H1 (cell line): ENCODE measurements at regions not wholly inside any gene's neighbourhood (a gene's known extent, or its start where the extent isn't known, plus 50 kb on each side); places are given as distances from the start of the nearest gene placed in this dataset.

Experiments
- CTCF ChIA-PET: fragments of 300-600 bp; sonication (Branson Sonifier 250); formaldehyde crosslinking; loops from one replicate; lab custom pipeline; 2021; ENCODE audit not compliant: partially characterized antibody; lab: Charles Lee
- POLR2A ChIA-PET: fragments of 300-600 bp; sonication (Branson Sonifier 250); formaldehyde crosslinking; loops from one replicate; lab custom pipeline; 2021; ENCODE audit warnings: inconsistent platforms; ENCODE audit not compliant: partially characterized antibody; lab: Charles Lee
- DNase-seq, 2 experiments: peaks; one replicate each; pipeline versions ENCODE4 v3.0.0 to v3.0.0-alpha.2; 2010 to 2022; ENCODE audit warnings: low spot score in 2 of 2, low read depth in 1 of 2, mixed read lengths in 1 of 2
- FAIRE-seq: peaks from 2 replicates; lab custom pipeline; 2011; peaks lifted over from hg19 to GRCh38; lab: Jason Lieb, UNC
- H2AFZ ChIP-seq: 2 replicates; pipeline ENCODE4 v1.8.1; 2012; ENCODE audit warnings: low read length, inconsistent platforms
- H2AK5ac ChIP-seq: 2 replicates; pipeline ENCODE4 v1.6.1; 2013; ENCODE audit warnings: low read depth, low read length
- H2BK120ac ChIP-seq: replicated peaks from 2 replicates; pipeline ENCODE3; 2013; ENCODE audit warnings: low read depth, low read length, inconsistent platforms
- H2BK12ac ChIP-seq: 2 replicates; pipeline ENCODE4 v1.6.1; 2013; ENCODE audit warnings: low read depth, low read length
- H2BK15ac ChIP-seq: 2 replicates; pipeline ENCODE4 v1.6.1; 2013; ENCODE audit warnings: low read length
- H2BK20ac ChIP-seq: 2 replicates; pipeline ENCODE4 v1.6.1; 2013; ENCODE audit warnings: low read length
- H2BK5ac ChIP-seq: 2 replicates; pipeline ENCODE4 v1.6.1; 2013; ENCODE audit warnings: low read depth, low read length
- H3K14ac ChIP-seq: 2 replicates; pipeline ENCODE4 v1.6.1; 2013; ENCODE audit warnings: inconsistent platforms; ENCODE audit not compliant: insufficient read length
- H3K18ac ChIP-seq: 2 replicates; pipeline ENCODE4 v1.6.1; 2013; ENCODE audit warnings: low read length; ENCODE audit errors: extremely low read depth
- H3K23ac ChIP-seq: 2 replicates; pipeline ENCODE4 v1.6.1; 2013; ENCODE audit warnings: inconsistent platforms; ENCODE audit not compliant: insufficient read length
- H3K23me2 ChIP-seq: 2 replicates; pipeline ENCODE4 v1.6.1; 2013; ENCODE audit warnings: low read depth, low read length
- H3K27ac ChIP-seq: 2 replicates; pipeline ENCODE4 v1.6.1; 2011; ENCODE audit warnings: low read depth, low read length, inconsistent platforms
- H3K27me3 ChIP-seq, 4 experiments: replicated peaks in 1 of 4; 1 replicate in 1 of 4; 2 replicates in 3 of 4; pipeline versions ENCODE4 v1.6.1 to v1.8.1; 2011 to 2013; ENCODE audit warnings: low read length in 3 of 4, mild to moderate bottlenecking in 3 of 4, inconsistent platforms in 2 of 4, mixed read lengths in 2 of 4, moderate library complexity in 1 of 4; ENCODE audit not compliant: control insufficient read depth in 3 of 4, insufficient read depth in 3 of 4; ENCODE audit errors: extremely low read depth in 1 of 4
- H3K36me3 ChIP-seq, 4 experiments: 2 replicates each; pipeline versions ENCODE4 v1.6.1 to v1.8.1; 2011 to 2013; ENCODE audit warnings: mild to moderate bottlenecking in 4 of 4, low read length in 3 of 4, moderate library complexity in 2 of 4, control low read depth in 1 of 4, inconsistent platforms in 1 of 4; ENCODE audit not compliant: insufficient read depth in 4 of 4, control insufficient read depth in 2 of 4
- H3K4ac ChIP-seq: replicated peaks from 2 replicates; pipeline ENCODE3; 2013; ENCODE audit warnings: low read length, low read depth, mixed read lengths, inconsistent platforms; ENCODE audit not compliant: insufficient read length
- H3K4me1 ChIP-seq, 4 experiments: replicated peaks in 1 of 4; 1 replicate in 1 of 4; 2 replicates in 3 of 4; pipeline versions ENCODE4 v1.6.1 to v1.8.1; 2011 to 2013; ENCODE audit warnings: low read length in 3 of 4, inconsistent platforms in 2 of 4, mixed read lengths in 1 of 4; ENCODE audit not compliant: insufficient read depth in 4 of 4, control insufficient read depth in 3 of 4
- H3K4me2 ChIP-seq, 2 experiments: 2 replicates each; pipeline versions ENCODE4 v1.6.1 to v1.8.1; 2011 to 2013; ENCODE audit warnings: low read depth in 2 of 2, low read length in 2 of 2, control low read depth in 1 of 2, inconsistent platforms in 1 of 2, mild to moderate bottlenecking in 1 of 2; ENCODE audit not compliant: insufficient read depth in 1 of 2
- H3K4me3 ChIP-seq, 4 experiments: fragments of 200-600, 300-600 bp in 1 of 4; sonication (generic), shearing (Covaris generic), sonication (Bioruptor Twin) in 1 of 4; 2 replicates each; pipeline versions ENCODE4 v1.5.1 to v1.8.1; 2011 to 2016; ENCODE audit warnings: low read length in 4 of 4, low read depth in 3 of 4, control low read depth in 2 of 4, inconsistent platforms in 2 of 4, mild to moderate bottlenecking in 2 of 4, mixed read lengths in 1 of 4, moderate library complexity in 1 of 4; ENCODE audit not compliant: insufficient read depth in 2 of 4; ENCODE audit errors: extremely low read depth in 1 of 4
- H3K56ac ChIP-seq: replicated peaks from 2 replicates; pipeline ENCODE3; 2013; ENCODE audit warnings: low read depth, mild to moderate bottlenecking, mixed read lengths, low read length, inconsistent platforms; ENCODE audit not compliant: insufficient read length
- H3K79me1 ChIP-seq: 2 replicates; pipeline ENCODE4 v1.6.1; 2013; ENCODE audit warnings: low read depth, low read length, control low read depth
- H3K79me2 ChIP-seq, 2 experiments: 2 replicates each; pipeline versions ENCODE4 v1.6.1 to v1.8.1; 2012 to 2013; ENCODE audit warnings: low read length in 2 of 2, mild to moderate bottlenecking in 2 of 2, inconsistent platforms in 1 of 2; ENCODE audit not compliant: insufficient read depth in 2 of 2, control insufficient read depth in 1 of 2
- H3K9ac ChIP-seq, 4 experiments: replicated peaks in 1 of 4; 1 replicate in 1 of 4; 2 replicates in 3 of 4; pipeline versions ENCODE4 v1.6.1 to v1.8.1; 2011 to 2013; ENCODE audit warnings: low read depth in 3 of 4, low read length in 3 of 4, control low read depth in 2 of 4, mild to moderate bottlenecking in 2 of 4, moderate library complexity in 2 of 4, inconsistent platforms in 1 of 4; ENCODE audit errors: extremely low read depth in 1 of 4
- H3K9me3 ChIP-seq, 2 experiments: 2 replicates each; pipeline versions ENCODE4 v1.6.1 to v1.8.1; 2012 to 2013; ENCODE audit warnings: mild to moderate bottlenecking in 2 of 2, moderate library complexity in 2 of 2, control low read depth in 1 of 2, inconsistent platforms in 1 of 2, low read depth in 1 of 2, low read length in 1 of 2, mixed read lengths in 1 of 2; ENCODE audit not compliant: insufficient read depth in 2 of 2
- H4K20me1 ChIP-seq, 2 experiments: replicated peaks in 1 of 2; 2 replicates each; pipeline versions ENCODE3 to v1.8.1; 2011 to 2013; ENCODE audit warnings: inconsistent platforms in 2 of 2, low read length in 2 of 2, mild to moderate bottlenecking in 1 of 2; ENCODE audit not compliant: insufficient read depth in 2 of 2, control insufficient read depth in 1 of 2
- H4K5ac ChIP-seq: 2 replicates; pipeline ENCODE4 v1.6.1; 2013; ENCODE audit warnings: low read length, low read depth, mixed read lengths, inconsistent platforms; ENCODE audit not compliant: insufficient read length
- H4K8ac ChIP-seq: 2 replicates; pipeline ENCODE4 v1.8.0; 2013; ENCODE audit warnings: mild to moderate bottlenecking, moderate library complexity, low read length, inconsistent platforms; ENCODE audit not compliant: insufficient read depth; ENCODE audit errors: extremely low read depth
- H4K91ac ChIP-seq: replicated peaks from 2 replicates; pipeline ENCODE3; 2013; ENCODE audit warnings: low read length, mixed read lengths, inconsistent platforms; ENCODE audit not compliant: insufficient read length
- ASH2L ChIP-seq: fragments of 200-600, 300-600 bp; sonication (generic); IDR thresholded peaks from one replicate; pipeline ENCODE4 v1.7.1; 2017; ENCODE audit warnings: low read length
- CBX8 ChIP-seq: fragments of 300-800, 300-1000 bp; sonication (generic); IDR thresholded peaks from 2 replicates; pipeline ENCODE4 v1.7.1; 2016; ENCODE audit warnings: low read depth, low read length, borderline replicate concordance
- FOSL1 ChIP-seq: IDR thresholded peaks from 2 replicates; pipeline ENCODE4 v1.6.1; 2011; ENCODE audit warnings: mild to moderate bottlenecking, low read depth, low read length, moderate library complexity; ENCODE audit not compliant: insufficient read depth
- GTF2F1 ChIP-seq: IDR thresholded peaks from 2 replicates; pipeline ENCODE4 v1.6.1; 2012; ENCODE audit warnings: low read depth, low read length, improper control_type of control experiment, borderline replicate concordance
- PHF8 ChIP-seq: fragments of 200-600 bp; sonication (generic); conservative IDR thresholded peaks from 2 replicates; pipeline ENCODE4 v1.7.1; 2012; ENCODE audit warnings: low read depth, mild to moderate bottlenecking, inconsistent platforms, low read length, moderate library complexity
- POLR2A ChIP-seq, 2 experiments: IDR thresholded peaks; 1 replicate in 1 of 2; 2 replicates in 1 of 2; pipeline ENCODE4 v1.6.1; 2011; ENCODE audit warnings: low read depth in 2 of 2, low read length in 2 of 2, mild to moderate bottlenecking in 2 of 2; ENCODE audit errors: control extremely low read depth in 1 of 2
- POLR2AphosphoS5 ChIP-seq: IDR thresholded peaks from 2 replicates; pipeline ENCODE4 v1.6.1; 2011; ENCODE audit warnings: low read depth, low read length
- SAP30 ChIP-seq: fragments of 300-600 bp; sonication (generic); IDR thresholded peaks from 2 replicates; pipeline ENCODE4 v1.7.1; 2012; ENCODE audit warnings: low read length, moderate library complexity, mild to moderate bottlenecking, inconsistent platforms; ENCODE audit not compliant: insufficient read depth, insufficient replicate concordance
- TBP ChIP-seq: IDR thresholded peaks from 2 replicates; pipeline ENCODE4 v1.6.1; 2011; ENCODE audit warnings: low read depth, low read length, improper control_type of control experiment

DNA sequence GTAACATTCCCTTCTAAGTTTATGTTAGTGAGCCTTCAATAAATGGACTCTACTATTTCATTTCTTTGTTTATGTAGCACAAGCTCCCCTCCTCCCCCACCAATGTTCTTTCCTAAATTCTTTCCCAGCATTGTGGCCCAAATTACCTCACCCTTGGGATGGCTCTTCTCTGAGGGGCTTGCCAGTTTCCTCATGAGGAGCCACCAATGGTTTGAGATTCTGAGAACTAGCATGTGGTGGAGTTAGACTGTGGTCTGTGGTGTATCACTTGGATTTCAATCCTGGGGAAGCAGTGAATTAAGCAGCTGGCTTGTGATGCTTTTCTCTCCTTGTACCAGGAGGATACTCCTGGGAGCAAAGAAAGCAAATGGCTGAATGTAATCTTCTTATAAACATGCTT, 50.0 kb upstream of the NPHP3 start:
- H3K9me3 ChIP-seq: no peaks in the 10 kb centered on the region
- no peak overlapping the region for H3K4ac ChIP-seq
- H3K79me1 ChIP-seq: no peaks in the 10 kb centered on the region
- no peaks in the 10 kb centered on the region for H3K79me2 ChIP-seq
- H2AK5ac ChIP-seq: no peak overlapping the region
- H2AFZ ChIP-seq: no peak overlapping the region
- no peak overlapping the region for H3K14ac ChIP-seq
- TF ChIP-seq PHF8 (no peak), CBX8 (no peak), POLR2AphosphoS5 (no peak), TBP (no peak), POLR2A (IDR thresholded peaks at IDR 0.05; ENCODE audit: control extremely low read depth in 1 of 2, low read depth in 2 of 2, low read length in 2 of 2) (no peak), ASH2L (no peak), FOSL1 (no peak), GTF2F1 (no peak), SAP30 (no peak)
- H4K8ac ChIP-seq: no peak overlapping the region
- no peak overlapping the region for H3K4me2 ChIP-seq
- ChIA-PET CTCF (no interaction called here), POLR2A (no interaction called here)
- H3K27me3 ChIP-seq: no peaks in the 10 kb centered on the region
- no peak overlapping the region for H3K27ac ChIP-seq
- H2BK15ac ChIP-seq: no peak overlapping the region
- no peak overlapping the region for H4K91ac ChIP-seq
- no peak overlapping the region for H3K23ac ChIP-seq
- H3K56ac ChIP-seq: no peak overlapping the region
- H3K18ac ChIP-seq: no peak overlapping the region
- H2BK120ac ChIP-seq: no peak overlapping the region
- H2BK12ac ChIP-seq: no peak overlapping the region
- H2BK5ac ChIP-seq: no peak overlapping the region
- FAIRE-seq: no peak
- no peak overlapping the region for H3K9ac ChIP-seq
- H3K4me3 ChIP-seq: no peak overlapping the region
- no peak overlapping the region for H4K5ac ChIP-seq
- no peaks in the 10 kb centered on the region for H3K36me3 ChIP-seq
- H2BK20ac ChIP-seq: no peak overlapping the region
- no peaks in the 10 kb centered on the region for H4K20me1 ChIP-seq
- no peak for DNase-seq
- H3K23me2 ChIP-seq: no peaks in the 10 kb centered on the region
- H3K4me1 ChIP-seq: no peaks in the 10 kb centered on the region
